GM03348 (cell line): ENCODE measurements at regions not wholly inside any gene's neighbourhood (a gene's known extent, or its start where the extent isn't known, plus 50 kb on each side); places are given as distances from the start of the nearest gene placed in this dataset.

Experiments used
- DNase-seq: peaks from one replicate; pipeline ENCODE4 v3.0.0; 2012; ENCODE audit warnings: low spot score

DNA sequence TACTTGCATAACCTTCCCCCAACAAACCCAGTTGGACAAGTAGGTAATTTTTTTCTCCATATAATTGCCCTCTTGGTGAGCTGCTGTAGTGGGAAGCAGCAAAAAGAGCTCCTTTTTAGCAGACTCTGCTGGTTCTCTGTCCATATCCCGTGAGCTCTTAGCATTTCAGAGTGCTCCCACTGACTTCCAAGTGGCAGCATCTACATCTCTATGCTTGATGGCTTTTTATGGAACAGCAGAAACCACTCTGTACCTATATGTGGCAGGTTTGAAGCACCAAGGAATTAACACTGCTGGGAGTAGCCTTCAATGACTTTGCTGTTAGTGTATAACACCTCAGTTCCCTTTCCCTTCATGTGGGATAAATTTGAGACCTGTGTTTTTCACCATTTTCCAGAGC, 168.4 kb upstream of the NHS start:
- no peak for DNase-seq

- DNase-seq: no peak
Observed at GRCh38 chrX:17214962-17215361, 160.0 kb upstream of the NHS start.

DNA sequence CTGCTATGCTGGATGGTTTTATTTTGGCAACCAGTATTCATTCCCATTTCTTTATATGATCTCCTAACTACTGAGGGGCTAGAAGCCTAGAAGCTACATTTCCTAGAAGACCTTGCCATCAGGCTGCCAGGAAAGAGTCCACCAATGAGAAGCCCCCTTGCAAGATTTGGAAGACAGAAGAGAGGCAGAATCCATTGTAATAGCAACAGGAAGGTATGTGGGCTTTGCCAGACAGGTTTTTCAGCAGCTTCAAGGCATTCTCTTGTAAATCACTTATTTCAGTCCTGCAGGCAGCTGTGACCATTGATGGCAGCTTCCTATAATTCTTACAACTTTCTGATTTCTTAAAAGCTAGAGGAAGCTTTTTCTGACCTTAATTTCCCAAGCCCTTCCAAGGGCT, 148.3 kb upstream of the NHS start:
- no peak for DNase-seq

DNA sequence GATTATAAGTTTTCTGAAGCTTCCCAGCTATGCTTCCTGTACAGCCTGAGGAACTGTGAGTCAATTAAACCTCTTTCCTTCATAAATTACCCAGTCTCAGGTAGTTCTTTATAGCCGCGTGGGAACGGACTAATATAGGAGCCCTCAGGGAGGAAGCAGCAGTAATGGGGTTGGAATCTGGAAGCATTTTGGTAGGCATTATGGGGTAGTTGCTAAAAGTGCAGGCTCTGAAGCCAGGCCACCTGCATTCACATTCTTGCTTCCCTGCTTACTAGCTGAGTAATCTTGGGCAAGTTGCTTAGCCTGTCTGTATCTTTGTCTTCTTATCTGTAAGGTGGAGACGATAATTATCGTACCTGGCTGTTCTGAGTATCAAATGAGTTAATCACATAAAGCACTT, 137.9 kb upstream of the NHS start:
- DNase-seq: no peak

- peak; percentile 51 for DNase-seq
Observed at GRCh38 chrX:17242470-17242869, 132.5 kb upstream of the NHS start.

DNA sequence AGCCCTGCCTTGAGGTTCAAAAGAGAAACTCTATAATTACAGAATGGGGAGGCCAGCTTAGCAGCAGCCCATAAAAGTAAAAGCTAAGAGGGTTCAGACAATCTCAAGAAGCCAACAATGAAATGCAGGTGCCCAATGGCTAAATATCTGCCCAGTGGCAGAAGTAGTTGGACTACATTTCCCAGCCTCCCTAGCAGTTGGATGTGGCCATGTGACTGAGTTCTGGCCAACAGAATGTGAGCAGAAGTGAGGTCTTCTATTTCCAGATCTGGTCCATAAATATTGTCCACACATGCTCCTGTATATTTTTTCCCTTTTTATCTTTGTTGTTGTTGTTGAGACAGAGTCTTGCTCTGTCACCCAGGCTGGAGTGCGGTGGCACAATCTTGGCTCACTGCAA, 127.9 kb upstream of the NHS start:
- no peak for DNase-seq

- no peak for DNase-seq
Observed at GRCh38 chrX:17262123-17262522, 112.9 kb upstream of the NHS start.

DNA sequence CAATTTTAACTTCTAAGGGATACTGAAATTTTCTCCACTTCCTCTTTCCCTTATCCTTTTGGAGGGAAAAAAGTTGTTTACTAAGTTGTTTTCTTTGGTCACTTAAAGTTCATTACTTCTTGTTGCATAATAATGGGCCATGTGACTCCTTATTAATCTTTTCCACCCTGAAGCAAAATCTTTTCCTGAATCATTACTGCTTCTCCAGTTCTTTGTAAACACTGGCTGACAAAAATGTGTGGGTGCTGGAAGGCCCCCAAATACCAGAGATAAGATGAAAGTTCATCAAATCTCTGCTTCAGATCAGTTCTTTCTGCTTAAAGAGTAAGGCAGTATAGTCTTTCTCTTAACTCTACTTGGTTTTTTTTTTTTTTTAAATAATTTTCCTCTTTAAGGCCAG, 108.9 kb upstream of the NHS start:
- no peak for DNase-seq

DNA sequence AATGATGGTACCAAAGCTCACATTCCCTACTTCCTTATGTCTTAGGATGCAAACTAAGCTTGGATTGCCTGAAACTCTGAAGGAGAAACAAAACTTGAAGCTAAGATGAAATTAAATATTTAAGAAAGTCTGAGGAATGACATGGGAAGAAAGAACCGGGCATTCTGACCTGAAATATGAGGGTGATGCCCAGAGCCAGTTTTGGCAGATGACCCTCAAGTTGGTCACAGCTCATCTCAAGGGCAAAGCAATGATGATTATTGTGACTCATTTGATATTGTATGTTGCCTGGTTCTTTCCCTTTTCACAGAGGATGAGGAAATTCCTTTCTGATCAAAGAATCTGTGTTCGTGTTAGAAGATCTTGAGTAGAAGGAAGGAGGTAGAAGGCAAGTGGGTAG, 96.0 kb upstream of the NHS start:
- DNase-seq: no peak

GRCh38 chrX:17285983-17286382, 89.0 kb upstream of the NHS start:
- DNase-seq: no peak

GRCh38 chrX:17291171-17291900, 83.7 kb upstream of the NHS start:
- DNase-seq: no peak

DNA sequence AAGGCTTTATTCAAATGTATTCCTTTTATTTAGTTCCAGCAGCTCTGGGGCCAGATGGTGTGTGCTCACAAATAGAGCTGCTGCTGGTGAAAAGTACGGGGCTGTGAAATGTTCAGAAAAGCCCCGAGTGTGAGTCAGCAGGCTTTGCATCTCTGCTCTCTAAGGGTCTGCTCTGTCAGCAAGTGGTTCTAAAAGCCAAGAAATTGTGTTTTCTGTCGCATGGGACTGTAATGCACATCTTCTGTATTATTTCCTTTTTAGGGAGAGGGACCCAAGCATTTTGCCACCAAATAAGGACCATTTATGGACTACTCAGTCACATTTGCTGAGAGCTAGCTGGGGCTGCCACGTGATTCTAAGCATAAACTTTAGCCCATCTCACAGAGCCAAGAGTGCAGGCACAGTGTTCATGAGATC, 82.9 kb upstream of the NHS start:
- no peak for DNase-seq

GRCh38 chrX:17294561-17294960, 80.4 kb upstream of the NHS start:
- DNase-seq: no peak

DNA sequence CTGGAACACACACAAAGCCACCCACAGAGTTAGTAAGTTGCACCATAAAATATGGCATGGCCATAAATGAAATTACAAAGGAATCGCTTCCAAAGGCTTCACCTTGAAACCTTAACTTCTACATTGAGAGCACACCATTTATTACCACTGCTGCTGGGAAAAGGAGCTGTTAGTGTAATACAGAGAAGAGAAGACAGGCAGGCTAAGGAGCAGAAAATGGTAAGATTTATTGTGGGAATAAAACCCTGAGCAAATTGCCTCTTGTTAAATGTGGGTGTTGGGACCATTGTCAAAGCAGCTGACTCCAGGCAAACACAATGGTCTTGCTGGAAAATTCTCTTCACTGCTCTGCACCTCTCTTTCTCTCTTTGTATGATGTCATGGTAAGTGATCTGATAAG, 79.2 kb upstream of the NHS start:
- no peak for DNase-seq

GRCh38 chrX:17298564-17298963, 76.4 kb upstream of the NHS start:
- DNase-seq: no peak

DNA sequence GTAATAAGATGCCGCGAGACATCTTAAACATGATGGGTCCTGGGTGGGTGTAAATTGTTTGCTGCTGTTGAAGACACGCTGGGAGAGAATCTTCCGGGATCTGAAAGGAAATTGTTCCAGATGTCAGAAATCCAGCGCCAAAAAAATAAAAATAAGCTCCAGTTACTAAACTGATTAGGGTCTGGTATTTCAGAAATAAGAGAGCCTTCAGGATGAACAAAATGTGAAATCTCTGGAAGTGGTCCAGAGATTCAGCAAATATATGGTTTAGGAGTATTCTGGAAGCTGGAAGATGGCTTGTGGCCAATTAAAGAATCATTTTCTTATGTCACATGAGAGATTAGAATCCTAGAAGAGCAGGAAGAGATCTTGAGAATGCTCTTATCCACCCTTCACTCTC, 75.8 kb upstream of the NHS start:
- DNase-seq: peak; percentile 2

DNA sequence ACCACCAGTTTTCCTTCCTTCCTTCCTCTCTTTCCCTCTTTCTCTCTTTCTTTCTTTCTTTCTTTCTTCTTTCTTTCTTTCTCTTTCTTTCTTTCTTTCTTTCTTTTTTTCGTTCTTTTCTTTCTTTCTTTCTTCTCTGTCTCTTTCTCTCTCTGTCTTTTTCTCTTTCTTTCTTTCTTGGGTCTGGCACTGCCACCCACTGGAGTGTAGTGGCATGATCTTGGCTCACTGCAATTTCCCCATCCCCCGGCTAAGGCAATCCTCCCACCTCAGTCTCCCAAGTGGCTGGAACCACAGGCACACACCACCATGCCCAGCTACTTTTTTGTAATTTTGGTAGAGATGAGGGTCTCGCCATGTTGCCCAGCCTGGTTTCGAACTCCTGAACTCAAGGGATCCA, 51.6 kb upstream of the NHS start:
- no peak for DNase-seq
